GM12878 (cell line): ENCODE measurements at regions not wholly inside any gene's neighbourhood (a gene's known extent, or its start where the extent isn't known, plus 50 kb on each side); places are given as distances from the start of the nearest gene placed in this dataset.

Experiments used
- ATAC-seq: fragments of 200-7000 bp; cut with Tn5 transposase; 3 replicates; pipeline ENCODE4 v1.9.1; 2020; ENCODE audit warnings: mild to moderate bottlenecking, moderate library complexity
- BruUV-seq: library from RNA; stranded (reverse); fragments of 400-500 nt; replicated peaks from 2 replicates; lab custom pipeline; 2021; lab: Mats Ljungman, UMichigan
- CTCF ChIA-PET: fragments of 300-600 bp; sonication (Branson Sonifier 250); formaldehyde crosslinking; extraction: SDS; loops from one replicate; lab custom pipeline; 2021; ENCODE audit warnings: inconsistent platforms; lab: Yijun Ruan, JAX
- POLR2A ChIA-PET: fragments of 350-600 bp; formaldehyde crosslinking; extraction: SDS; loops from one replicate; lab custom pipeline; 2021; ENCODE audit warnings: inconsistent platforms; lab: Charles Lee
- RAD21 ChIA-PET: fragments of 300-600 bp; sonication (Branson Sonifier 250); formaldehyde crosslinking; loops from one replicate; lab custom pipeline; 2023; ENCODE audit warnings: antibody characterized with exemption; ENCODE audit not compliant: unreplicated experiment; lab: Charles Lee
- SMC1A ChIA-PET: fragments of 300-600 bp; sonication (Branson Sonifier 250); formaldehyde crosslinking; loops from one replicate; lab custom pipeline; 2023; ENCODE audit not compliant: unreplicated experiment, uncharacterized antibody; lab: Charles Lee
- DNase-seq: peaks from one replicate; pipeline ENCODE4 v3.0.0-alpha.2; 2011; ENCODE audit warnings: low read depth, low spot score
- FAIRE-seq: peaks from 3 replicates; lab custom pipeline; 2011; peaks lifted over from hg19 to GRCh38; lab: Jason Lieb, UNC
- H2AFZ ChIP-seq: 2 replicates; pipeline ENCODE4 v1.6.0; 2011; ENCODE audit warnings: low read depth, low read length, control low read depth; ENCODE audit not compliant: control insufficient read depth
- H3K27ac ChIP-seq: 2 replicates; pipeline ENCODE4 v1.5.1; 2011; ENCODE audit warnings: control low read depth; ENCODE audit not compliant: control insufficient read depth, insufficient read depth
- H3K27me3 ChIP-seq, 2 experiments: replicated peaks in 1 of 2; 2 replicates each; pipeline versions ENCODE4 v1.6.0 to v1.6.1; 2011; ENCODE audit warnings: low read length in 1 of 2; ENCODE audit not compliant: control insufficient read depth in 2 of 2, insufficient read depth in 2 of 2
- H3K36me3 ChIP-seq, 2 experiments: 2 replicates each; pipeline ENCODE4 v1.5.1; 2011; ENCODE audit warnings: low read length in 1 of 2; ENCODE audit not compliant: control insufficient read depth in 2 of 2, insufficient read depth in 2 of 2
- H3K4me1 ChIP-seq: 2 replicates; pipeline ENCODE4 v1.6.1; 2011; ENCODE audit warnings: mild to moderate bottlenecking, low read length, moderate library complexity, mixed read lengths; ENCODE audit not compliant: control insufficient read depth, insufficient read depth
- H3K4me2 ChIP-seq: 2 replicates; pipeline ENCODE4 v1.6.0; 2011; ENCODE audit warnings: control low read depth; ENCODE audit not compliant: control insufficient read depth, insufficient read depth
- H3K4me3 ChIP-seq: fragments of 200-600 bp; sonication (generic); 2 replicates; pipeline ENCODE4 v1.5.1; 2016
- H3K79me2 ChIP-seq: 2 replicates; pipeline ENCODE4 v1.6.0; 2011; ENCODE audit warnings: low read length; ENCODE audit not compliant: control insufficient read depth, insufficient read depth
- H3K9ac ChIP-seq: 2 replicates; pipeline ENCODE4 v1.8.0; 2011; ENCODE audit warnings: low read length, control low read depth, mixed read lengths; ENCODE audit not compliant: control insufficient read depth, insufficient read depth
- H3K9me3 ChIP-seq: replicated peaks from 3 replicates; pipeline ENCODE4 v1.5.1; 2011; ENCODE audit warnings: mild to moderate bottlenecking, low read length; ENCODE audit not compliant: control insufficient read depth, insufficient read depth
- H4K20me1 ChIP-seq: 2 replicates; pipeline ENCODE4 v1.6.0; 2011; ENCODE audit not compliant: control insufficient read depth, insufficient read depth
- CUX1 ChIP-seq: IDR thresholded peaks from 2 replicates; pipeline ENCODE4 v1.6.1; 2012; ENCODE audit warnings: improper control_type of control experiment, low read depth, low read length; ENCODE audit not compliant: insufficient replicate concordance
- EED ChIP-seq: sonication (generic); IDR thresholded peaks from 2 replicates; pipeline ENCODE4 v1.6.1; 2016; ENCODE audit warnings: antibody characterized with exemption, low read depth
- IRF5 ChIP-seq: fragments of 450-650 bp; IDR thresholded peaks from 2 replicates; pipeline ENCODE4 v1.6.1; 2017; ENCODE audit warnings: borderline replicate concordance
- POU2F2 ChIP-seq: IDR thresholded peaks from 3 replicates; pipeline ENCODE4 v1.6.1; 2011; ENCODE audit warnings: low read depth, mild to moderate bottlenecking, low read length, borderline replicate concordance
- REST ChIP-seq: IDR thresholded peaks from 2 replicates; pipeline ENCODE4 v1.6.1; 2012; ENCODE audit warnings: mild to moderate bottlenecking, low read depth, low read length
- USF1 ChIP-seq: IDR thresholded peaks from 2 replicates; pipeline ENCODE4 v1.6.1; 2011; ENCODE audit warnings: borderline replicate concordance, low read depth, mild to moderate bottlenecking, moderate library complexity, mixed read lengths, low read length; ENCODE audit not compliant: insufficient read depth; ENCODE audit errors: extremely low read length
- ZNF217 ChIP-seq: fragments of 450-650 bp; IDR thresholded peaks from 2 replicates; pipeline ENCODE4 v1.6.1; 2017; ENCODE audit warnings: antibody characterized with exemption, mild to moderate bottlenecking
- WGBS: methylation state at CpG from one replicate; pipeline ENCODE4 v1.1.6; 2016; ENCODE audit warnings: low lambda C conversion rate; ENCODE audit not compliant: insufficient replicate concordance, insufficient coverage; ENCODE audit errors: missing lambda C conversion rate; 5-methylcytosine and 5-hydroxymethylcytosine counted together
- in situ Hi-C: fragments of 300-500 bp; cut with MboI; formaldehyde crosslinking; loops from 9 replicates; pipeline ENCODE4 v1.14.3; 2018; ENCODE audit warnings: mixed read lengths
- intact Hi-C: fragments of 100-400 bp; cut with micrococcal nuclease; formaldehyde crosslinking; loops from one replicate; pipeline ENCODE4 v1.14.2; 2022; ENCODE audit not compliant: unreplicated experiment

GRCh38 chr2:150011161-150011730 lies 423.7 kb upstream of the MMADHC start (continued):
- no peak for TF ChIP-seq REST
- no peak for TF ChIP-seq EED
- TF ChIP-seq IRF5 = no peak
- no peak for TF ChIP-seq POU2F2

- RAD21 ChIA-PET = no interaction called here
- DNase-seq = no peak
- CTCF ChIA-PET = no interaction called here
- no peak overlapping the region for H3K27ac ChIP-seq
- no peak overlapping the region for H3K9ac ChIP-seq
- in situ Hi-C loops = no loop called here
- H3K4me1 ChIP-seq = no peaks in the 10 kb centered on the region
- H3K4me2 ChIP-seq = no peak overlapping the region
- BruUV-seq = no TSS peak
- ATAC-seq = no peak
- H3K4me3 ChIP-seq = no peak overlapping the region
- intact Hi-C loops = no loop called here
- H3K79me2 ChIP-seq = no peaks in the 10 kb centered on the region
- H3K9me3 ChIP-seq = no peaks in the 10 kb centered on the region
- H2AFZ ChIP-seq = no peak overlapping the region
- POLR2A ChIA-PET = no interaction called here
- WGBS = 0% methylated on average over 1 of the region's 1 CpG
- no peak for FAIRE-seq
- no peaks in the 10 kb centered on the region for H3K36me3 ChIP-seq
- H4K20me1 ChIP-seq = no peaks in the 10 kb centered on the region
- H3K27me3 ChIP-seq = no peaks in the 10 kb centered on the region
- SMC1A ChIA-PET = no interaction called here
- TF ChIP-seq CUX1 (no peak), USF1 (no peak), ZNF217 (no peak)
These were observed 421.3 kb upstream of the MMADHC start for GRCh38 chr2:150008901-150009300.
